OCI-LY7 (cell line): ENCODE measurements at regions not wholly inside any gene's neighbourhood (a gene's known extent, or its start where the extent isn't known, plus 50 kb on each side); places are given as distances from the start of the nearest gene placed in this dataset.

Experiments
- CTCF ChIP-seq: fragments of 200-600 bp; sonication (generic); conservative IDR thresholded peaks from 2 replicates; pipeline ENCODE4 v1.5.1; 2014; ENCODE audit warnings: mild to moderate bottlenecking, antibody characterized with exemption, low read length, moderate library complexity, mixed read lengths
- EZH2phosphoT487 ChIP-seq: fragments of 200-600 bp; sonication (generic); IDR thresholded peaks from 2 replicates; pipeline ENCODE4 v1.6.1; 2018; ENCODE audit warnings: low read depth, borderline replicate concordance, mild to moderate bottlenecking, mixed run types, antibody characterized with exemption, low read length, moderate library complexity, mixed read lengths

GRCh38 chr2:196249171-196249570 lies 77.8 kb upstream of the STK17B start:
- TF ChIP-seq CTCF: no peak
- TF ChIP-seq EZH2phosphoT487: no peak
